IMR-90 (cell line): ENCODE measurements at regions not wholly inside any gene's neighbourhood (a gene's known extent, or its start where the extent isn't known, plus 50 kb on each side); places are given as distances from the start of the nearest gene placed in this dataset.

Source experiments
- ATAC-seq: fragments of 200-7000 bp; cut with Tn5 transposase; 2 replicates; pipeline ENCODE4 v1.9.1; 2020; ENCODE audit warnings: low read depth, mild to moderate bottlenecking, moderate library complexity
- BruUV-seq: library from RNA; stranded (reverse); fragments of 400-500 nt; replicated peaks from 2 replicates; lab custom pipeline; 2021; lab: Mats Ljungman, UMichigan
- CTCF ChIA-PET: fragments of 300-600 bp; formaldehyde crosslinking; extraction: SDS; loops from one replicate; lab custom pipeline; 2021; ENCODE audit warnings: antibody characterized with exemption; lab: Yijun Ruan, JAX
- POLR2A ChIA-PET: fragments of 300-600 bp; sonication (Branson Sonifier 250); formaldehyde crosslinking; loops from one replicate; lab custom pipeline; 2022; ENCODE audit warnings: antibody characterized with exemption; ENCODE audit not compliant: unreplicated experiment; lab: Charles Lee
- DNase-seq: peaks from one replicate; pipeline ENCODE4 v3.0.0; 2013
- H2AFZ ChIP-seq: replicated peaks from 2 replicates; pipeline ENCODE3; 2013; ENCODE audit warnings: low read length, mild to moderate bottlenecking; ENCODE audit not compliant: poor library complexity
- H2AK5ac ChIP-seq: 2 replicates; pipeline ENCODE4 v1.6.1; 2013; ENCODE audit warnings: low read depth, low read length, inconsistent platforms
- H2AK9ac ChIP-seq: replicated peaks from 2 replicates; pipeline ENCODE3; 2013; ENCODE audit warnings: mild to moderate bottlenecking, low read depth, low read length, moderate library complexity; ENCODE audit not compliant: poor library complexity
- H2BK120ac ChIP-seq: 2 replicates; pipeline ENCODE4 v1.6.1; 2013; ENCODE audit warnings: low read depth, low read length, inconsistent platforms
- H2BK15ac ChIP-seq: 3 replicates; pipeline ENCODE4 v1.6.1; 2013; ENCODE audit warnings: low read depth, low read length, inconsistent platforms
- H2BK20ac ChIP-seq: 2 replicates; pipeline ENCODE4 v1.6.1; 2013; ENCODE audit warnings: low read depth, mild to moderate bottlenecking, inconsistent platforms, low read length, moderate library complexity
- H2BK5ac ChIP-seq: 2 replicates; pipeline ENCODE4 v1.6.1; 2013; ENCODE audit warnings: mild to moderate bottlenecking, low read depth, low read length, inconsistent platforms; ENCODE audit not compliant: poor library complexity, severe bottlenecking
- H3K14ac ChIP-seq: replicated peaks from 2 replicates; pipeline ENCODE4 v1.6.1; 2013; ENCODE audit warnings: low read depth, low read length, inconsistent platforms
- H3K18ac ChIP-seq: 2 replicates; pipeline ENCODE4 v1.6.1; 2013; ENCODE audit warnings: low read depth, low read length, control low read depth
- H3K23ac ChIP-seq: 2 replicates; pipeline ENCODE4 v1.6.1; 2013; ENCODE audit warnings: low read depth, low read length, inconsistent platforms
- H3K27ac ChIP-seq: 2 replicates; pipeline ENCODE4 v1.5.1; 2013; ENCODE audit warnings: mild to moderate bottlenecking, control low read depth, low read length; ENCODE audit not compliant: insufficient read depth
- H3K27me3 ChIP-seq: 2 replicates; pipeline ENCODE4 v1.6.1; 2013; ENCODE audit warnings: low read length; ENCODE audit not compliant: control insufficient read depth, insufficient read depth
- H3K36me3 ChIP-seq: 2 replicates; pipeline ENCODE4 v1.6.1; 2013; ENCODE audit warnings: low read length, mixed read lengths; ENCODE audit not compliant: control insufficient read depth, insufficient read depth
- H3K4ac ChIP-seq: 2 replicates; pipeline ENCODE4 v1.6.1; 2013; ENCODE audit warnings: low read depth, low read length, inconsistent platforms
- H3K4me1 ChIP-seq: 2 replicates; pipeline ENCODE4 v1.6.1; 2013; ENCODE audit warnings: low read length, mixed read lengths; ENCODE audit not compliant: control insufficient read depth, insufficient read depth
- H3K4me2 ChIP-seq: 2 replicates; pipeline ENCODE4 v1.6.1; 2013; ENCODE audit warnings: low read depth, mild to moderate bottlenecking, control low read depth, low read length, moderate library complexity
- H3K4me3 ChIP-seq: 2 replicates; pipeline ENCODE4 v1.5.1; 2013; ENCODE audit warnings: low read depth, mild to moderate bottlenecking, control low read depth, low read length, moderate library complexity; ENCODE audit not compliant: insufficient read depth
- H3K56ac ChIP-seq: 2 replicates; pipeline ENCODE4 v1.6.1; 2013; ENCODE audit warnings: low read length, inconsistent platforms; ENCODE audit not compliant: insufficient read depth; ENCODE audit errors: extremely low read depth
- H3K79me1 ChIP-seq, 2 experiments: 2 replicates each; pipeline ENCODE4 v1.6.1; 2013; ENCODE audit warnings: low read length in 2 of 2, inconsistent platforms in 1 of 2, low read depth in 1 of 2
- H3K9ac ChIP-seq: 2 replicates; pipeline ENCODE4 v1.6.1; 2013; ENCODE audit warnings: low read depth, low read length, control low read depth
- H3K9me1 ChIP-seq: 2 replicates; pipeline ENCODE4 v1.6.1; 2013; ENCODE audit warnings: low read length, inconsistent platforms; ENCODE audit not compliant: insufficient read depth
- H3K9me3 ChIP-seq: 2 replicates; pipeline ENCODE4 v1.6.1; 2013; ENCODE audit warnings: low read length; ENCODE audit not compliant: control insufficient read depth, insufficient read depth
- H4K20me1 ChIP-seq: 2 replicates; pipeline ENCODE4 v1.6.1; 2013; ENCODE audit warnings: low read length, inconsistent platforms; ENCODE audit not compliant: insufficient read depth
- H4K5ac ChIP-seq: 2 replicates; pipeline ENCODE4 v1.6.1; 2013; ENCODE audit warnings: mild to moderate bottlenecking, low read depth, low read length, control low read depth
- H4K8ac ChIP-seq, 2 experiments: 2 replicates each; pipeline ENCODE4 v1.6.1; 2013; ENCODE audit warnings: low read depth in 2 of 2, low read length in 2 of 2, control low read depth in 1 of 2, inconsistent platforms in 1 of 2
- H4K91ac ChIP-seq: 2 replicates; pipeline ENCODE4 v1.6.1; 2013; ENCODE audit warnings: low read depth, low read length, inconsistent platforms; ENCODE audit not compliant: insufficient read depth
- CEBPB ChIP-seq: IDR thresholded peaks from 2 replicates; pipeline ENCODE4 v1.6.1; 2012; ENCODE audit warnings: low read depth, low read length, improper control_type of control experiment
- CHD1 ChIP-seq: IDR thresholded peaks from 2 replicates; pipeline ENCODE4 v1.6.1; 2012; ENCODE audit warnings: low read depth, low read length, improper control_type of control experiment
- FOS ChIP-seq: fragments of 150-350 bp; IDR thresholded peaks from 2 replicates; pipeline ENCODE4 v1.6.1; 2016; ENCODE audit warnings: low read depth, low read length
- MAFK ChIP-seq: IDR thresholded peaks from 2 replicates; pipeline ENCODE4 v1.6.1; 2012; ENCODE audit warnings: low read depth, low read length, improper control_type of control experiment
- MXI1 ChIP-seq: IDR thresholded peaks from 2 replicates; pipeline ENCODE4 v1.6.1; 2012; ENCODE audit warnings: low read depth, mild to moderate bottlenecking, low read length, moderate library complexity, borderline replicate concordance
- NFE2L2 ChIP-seq: fragments of 150-350 bp; IDR thresholded peaks from 2 replicates; pipeline ENCODE4 v1.6.1; 2016; ENCODE audit warnings: low read depth, mild to moderate bottlenecking, low read length
- RCOR1 ChIP-seq: IDR thresholded peaks from 2 replicates; pipeline ENCODE4 v1.6.1; 2012; ENCODE audit warnings: mild to moderate bottlenecking, low read length, improper control_type of control experiment; ENCODE audit not compliant: insufficient replicate concordance
- RFX5 ChIP-seq: IDR thresholded peaks from 2 replicates; pipeline ENCODE4 v1.8.0; 2012; ENCODE audit warnings: low read depth, mild to moderate bottlenecking, low read length, moderate library complexity
- WGBS, 2 experiments: methylation state at CpG; one replicate each; pipeline versions ENCODE4 v1.1.5 to v1.1.7; 2013; ENCODE audit warnings: missing lambda C conversion rate in 2 of 2; ENCODE audit not compliant: insufficient read length in 1 of 2; ENCODE audit errors: extremely low coverage in 2 of 2; 5-methylcytosine and 5-hydroxymethylcytosine counted together
- dilution Hi-C: fragments of 300-500 bp; cut with HindIII; formaldehyde crosslinking; loops from one replicate; pipeline ENCODE4 v1.14.3; 2018; ENCODE audit warnings: low sequenced_read_pairs; ENCODE audit not compliant: unreplicated experiment
- in situ Hi-C: fragments of 300-500 bp; cut with MboI; formaldehyde crosslinking; loops from 3 replicates; pipeline ENCODE4 v1.14.3; 2019; ENCODE audit warnings: low sequenced_read_pairs, inconsistent platforms, mixed read lengths
- intact Hi-C: fragments of 100-400 bp; cut with micrococcal nuclease; formaldehyde crosslinking; loops from 2 replicates; pipeline ENCODE4 v1.10.0; 2022
- TF ChIP-seq, protein P1 (sequence below): conservative IDR thresholded peaks from 2 replicates; pipeline ENCODE4 v1.5.1; 2012; ENCODE audit warnings: mild to moderate bottlenecking, low read depth, low read length, improper control_type of control experiment
- TF ChIP-seq, protein P2 (sequence below): fragments of 150-350 bp; IDR thresholded peaks from 2 replicates; pipeline ENCODE4 v1.6.1; 2017; ENCODE audit warnings: mild to moderate bottlenecking, antibody characterized with exemption, low read length, low read depth
- TF ChIP-seq, protein P3 (sequence below): fragments of 150-350 bp; IDR thresholded peaks from 2 replicates; pipeline ENCODE4 v1.6.1; 2016; ENCODE audit warnings: low read depth, mild to moderate bottlenecking, low read length, moderate library complexity, borderline replicate concordance

- ChIA-PET CTCF (no interaction called here), POLR2A (no interaction called here)
- Histone ChIP-seq H4K91ac (no peak overlapping the region), H3K56ac (no peak overlapping the region), H3K27me3 (no peaks in the 10 kb centered on the region), H2BK5ac (no peak overlapping the region), H4K20me1 (no peaks in the 10 kb centered on the region), H2BK120ac (no peak overlapping the region), H3K23ac (no peak overlapping the region), H3K14ac (no peak overlapping the region), H4K5ac (no peak overlapping the region), H4K8ac (no peak overlapping the region), H2AK9ac (no peak overlapping the region), H2BK20ac (no peak overlapping the region), H3K4me1 (no peaks in the 10 kb centered on the region), H3K79me1 (no peaks in the 10 kb centered on the region), H3K27ac (no peak overlapping the region), H3K18ac (no peak overlapping the region), H3K9me1 (no peaks in the 10 kb centered on the region), H2AFZ (no peak overlapping the region), H3K4ac (no peak overlapping the region), H2AK5ac (no peak overlapping the region), H3K4me2 (no peak overlapping the region), H3K9me3 (no peaks in the 10 kb centered on the region), H2BK15ac (no peak overlapping the region), H3K4me3 (no peak overlapping the region), H3K9ac (no peak overlapping the region), H3K36me3 (no peaks in the 10 kb centered on the region)
- intact Hi-C loops (no loop called here), dilution Hi-C loops (no loop called here), in situ Hi-C loops (no loop called here)
- ATAC-seq, result no peak
- TF ChIP-seq, protein P1, sequence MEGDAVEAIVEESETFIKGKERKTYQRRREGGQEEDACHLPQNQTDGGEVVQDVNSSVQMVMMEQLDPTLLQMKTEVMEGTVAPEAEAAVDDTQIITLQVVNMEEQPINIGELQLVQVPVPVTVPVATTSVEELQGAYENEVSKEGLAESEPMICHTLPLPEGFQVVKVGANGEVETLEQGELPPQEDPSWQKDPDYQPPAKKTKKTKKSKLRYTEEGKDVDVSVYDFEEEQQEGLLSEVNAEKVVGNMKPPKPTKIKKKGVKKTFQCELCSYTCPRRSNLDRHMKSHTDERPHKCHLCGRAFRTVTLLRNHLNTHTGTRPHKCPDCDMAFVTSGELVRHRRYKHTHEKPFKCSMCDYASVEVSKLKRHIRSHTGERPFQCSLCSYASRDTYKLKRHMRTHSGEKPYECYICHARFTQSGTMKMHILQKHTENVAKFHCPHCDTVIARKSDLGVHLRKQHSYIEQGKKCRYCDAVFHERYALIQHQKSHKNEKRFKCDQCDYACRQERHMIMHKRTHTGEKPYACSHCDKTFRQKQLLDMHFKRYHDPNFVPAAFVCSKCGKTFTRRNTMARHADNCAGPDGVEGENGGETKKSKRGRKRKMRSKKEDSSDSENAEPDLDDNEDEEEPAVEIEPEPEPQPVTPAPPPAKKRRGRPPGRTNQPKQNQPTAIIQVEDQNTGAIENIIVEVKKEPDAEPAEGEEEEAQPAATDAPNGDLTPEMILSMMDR, result no peak
- TF ChIP-seq MXI1, result no peak
- no peak for TF ChIP-seq CHD1
- TF ChIP-seq CEBPB, result no peak
- no peak for TF ChIP-seq RFX5
- TF ChIP-seq, protein P2, sequence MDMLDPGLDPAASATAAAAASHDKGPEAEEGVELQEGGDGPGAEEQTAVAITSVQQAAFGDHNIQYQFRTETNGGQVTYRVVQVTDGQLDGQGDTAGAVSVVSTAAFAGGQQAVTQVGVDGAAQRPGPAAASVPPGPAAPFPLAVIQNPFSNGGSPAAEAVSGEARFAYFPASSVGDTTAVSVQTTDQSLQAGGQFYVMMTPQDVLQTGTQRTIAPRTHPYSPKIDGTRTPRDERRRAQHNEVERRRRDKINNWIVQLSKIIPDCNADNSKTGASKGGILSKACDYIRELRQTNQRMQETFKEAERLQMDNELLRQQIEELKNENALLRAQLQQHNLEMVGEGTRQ, result no peak
- TF ChIP-seq RCOR1, result no peak
- TF ChIP-seq NFE2L2, result no peak
- no peak for TF ChIP-seq MAFK
- no peak for TF ChIP-seq FOS
- TF ChIP-seq, protein P3, sequence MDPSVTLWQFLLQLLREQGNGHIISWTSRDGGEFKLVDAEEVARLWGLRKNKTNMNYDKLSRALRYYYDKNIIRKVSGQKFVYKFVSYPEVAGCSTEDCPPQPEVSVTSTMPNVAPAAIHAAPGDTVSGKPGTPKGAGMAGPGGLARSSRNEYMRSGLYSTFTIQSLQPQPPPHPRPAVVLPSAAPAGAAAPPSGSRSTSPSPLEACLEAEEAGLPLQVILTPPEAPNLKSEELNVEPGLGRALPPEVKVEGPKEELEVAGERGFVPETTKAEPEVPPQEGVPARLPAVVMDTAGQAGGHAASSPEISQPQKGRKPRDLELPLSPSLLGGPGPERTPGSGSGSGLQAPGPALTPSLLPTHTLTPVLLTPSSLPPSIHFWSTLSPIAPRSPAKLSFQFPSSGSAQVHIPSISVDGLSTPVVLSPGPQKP, result no peak
- no peak for DNase-seq
- no TSS peak for BruUV-seq
- WGBS, 2 experiments, result no CpG with 5 or more reads among the region's 4 CpGs
Measured at GRCh38 chr5:91839721-91840120, 456.6 kb upstream of the ARRDC3 start.
